Activated CD8-positive, alpha-beta memory T cell treated with anti-CD3 and anti-CD28 coated beads, Interleukin-2, amount 10 ng/mL, durations not matched to agents 7 days and 5 days (primary cell): ENCODE measurements at regions not wholly inside any gene's neighbourhood (a gene's known extent, or its start where the extent isn't known, plus 50 kb on each side); places are given as distances from the start of the nearest gene placed in this dataset.
"Not testable (repeated sequence)": the region's sequence is repeated elsewhere in the genome, so short reads cannot be mapped to it uniquely, and the experiment has no call there.

ENCODE experiments used
- ATAC-seq: fragments of 150-1000 bp; cut with Tn5 transposase; one replicate; pipeline ENCODE4 v1.10.0; 2021; ENCODE audit warnings: moderate library complexity
- CTCF ChIA-PET: fragments of 350-600 bp; sonication (Branson Sonifier 250); formaldehyde crosslinking; loops from one replicate; lab custom pipeline; 2021; ENCODE audit warnings: antibody characterized with exemption; lab: Charles Lee
- DNase-seq: peaks from one replicate; pipeline ENCODE4 v3.0.0-alpha.2; 2020
- H3K27ac Mint-ChIP-seq: one replicate; pipeline ENCODE4 v1.8.0; 2021; ENCODE audit warnings: mild to moderate bottlenecking, mixed read lengths
- H3K27me3 Mint-ChIP-seq: one replicate; pipeline ENCODE4 v1.8.0; 2021; ENCODE audit warnings: mixed read lengths
- H3K36me3 Mint-ChIP-seq: one replicate; pipeline ENCODE4 v1.8.0; 2021; ENCODE audit warnings: mild to moderate bottlenecking, mixed read lengths
- H3K4me1 Mint-ChIP-seq: one replicate; pipeline ENCODE4 v1.8.0; 2021; ENCODE audit warnings: mixed read lengths
- H3K4me3 Mint-ChIP-seq: one replicate; pipeline ENCODE4 v1.8.0; 2021; ENCODE audit warnings: mild to moderate bottlenecking, moderate library complexity, mixed read lengths
- H3K9me3 Mint-ChIP-seq: one replicate; pipeline ENCODE4 v1.8.0; 2022; ENCODE audit warnings: low read depth, mixed read lengths

- H3K4me3 Mint-ChIP-seq, DNase-seq, H3K27me3 Mint-ChIP-seq, H3K27ac Mint-ChIP-seq, CTCF ChIA-PET, ATAC-seq, H3K9me3 Mint-ChIP-seq, H3K4me1 Mint-ChIP-seq, H3K36me3 Mint-ChIP-seq: not testable (repeated sequence)
These were observed 188.7 kb downstream of the BCL2L11 start for GRCh38 chr2:111309231-111310075.

GRCh38 chr2:111310395-111310794 is 189.7 kb downstream of the BCL2L11 start:
- H3K4me1 Mint-ChIP-seq, H3K27me3 Mint-ChIP-seq, H3K4me3 Mint-ChIP-seq, ATAC-seq, H3K36me3 Mint-ChIP-seq, DNase-seq, CTCF ChIA-PET, H3K27ac Mint-ChIP-seq, H3K9me3 Mint-ChIP-seq: not testable (repeated sequence)

GRCh38 chr2:111311568-111311967 is 190.9 kb downstream of the BCL2L11 start:
- H3K27me3 Mint-ChIP-seq, H3K4me1 Mint-ChIP-seq, ATAC-seq, DNase-seq, H3K9me3 Mint-ChIP-seq, CTCF ChIA-PET, H3K36me3 Mint-ChIP-seq, H3K4me3 Mint-ChIP-seq, H3K27ac Mint-ChIP-seq: not testable (repeated sequence)

GRCh38 chr2:111312897-111313607 is 192.3 kb downstream of the BCL2L11 start:
- H3K27ac Mint-ChIP-seq, ATAC-seq, H3K36me3 Mint-ChIP-seq, H3K4me1 Mint-ChIP-seq, H3K27me3 Mint-ChIP-seq, DNase-seq, H3K4me3 Mint-ChIP-seq, CTCF ChIA-PET, H3K9me3 Mint-ChIP-seq: not testable (repeated sequence)

GRCh38 chr2:111313711-111314110 is 193.0 kb downstream of the BCL2L11 start:
- H3K4me1 Mint-ChIP-seq, CTCF ChIA-PET, H3K4me3 Mint-ChIP-seq, H3K27me3 Mint-ChIP-seq, H3K27ac Mint-ChIP-seq, H3K9me3 Mint-ChIP-seq, ATAC-seq, H3K36me3 Mint-ChIP-seq, DNase-seq: not testable (repeated sequence)

GRCh38 chr2:111315188-111315917 is 194.6 kb downstream of the BCL2L11 start:
- DNase-seq, CTCF ChIA-PET, H3K36me3 Mint-ChIP-seq, H3K27ac Mint-ChIP-seq, H3K9me3 Mint-ChIP-seq, H3K4me3 Mint-ChIP-seq, H3K27me3 Mint-ChIP-seq: not testable (repeated sequence)
- peak; percentile 56 for ATAC-seq
- H3K4me1 Mint-ChIP-seq: peaks cover 11% of the 10 kb centered on the region

GRCh38 chr2:111316221-111316741 is 195.6 kb downstream of the BCL2L11 start:
- H3K36me3 Mint-ChIP-seq, H3K27me3 Mint-ChIP-seq, DNase-seq, H3K9me3 Mint-ChIP-seq, H3K27ac Mint-ChIP-seq, CTCF ChIA-PET, H3K4me3 Mint-ChIP-seq: not testable (repeated sequence)
- H3K4me1 Mint-ChIP-seq: peaks cover 12% of the 10 kb centered on the region
- peak; percentile 46 for ATAC-seq

GRCh38 chr2:111316881-111317549 is 196.3 kb downstream of the BCL2L11 start:
- H3K27ac Mint-ChIP-seq, DNase-seq, H3K36me3 Mint-ChIP-seq, H3K9me3 Mint-ChIP-seq, H3K4me3 Mint-ChIP-seq, H3K27me3 Mint-ChIP-seq, CTCF ChIA-PET: not testable (repeated sequence)
- H3K4me1 Mint-ChIP-seq: peaks cover 12% of the 10 kb centered on the region
- ATAC-seq: peak; percentile 24

- peak; percentile 31 for ATAC-seq
- H3K9me3 Mint-ChIP-seq, H3K27me3 Mint-ChIP-seq, H3K4me3 Mint-ChIP-seq, CTCF ChIA-PET, H3K27ac Mint-ChIP-seq, DNase-seq, H3K36me3 Mint-ChIP-seq: not testable (repeated sequence)
- H3K4me1 Mint-ChIP-seq: peaks cover 12% of the 10 kb centered on the region
These were observed 198.8 kb downstream of the BCL2L11 start for GRCh38 chr2:111319552-111319951.

- CTCF ChIA-PET: not testable (repeated sequence)
These were observed 199.6 kb downstream of the BCL2L11 start for GRCh38 chr2:111320264-111320663.

GRCh38 chr2:111320965-111321364 is 200.3 kb downstream of the BCL2L11 start:
- H3K27ac Mint-ChIP-seq, H3K36me3 Mint-ChIP-seq, H3K9me3 Mint-ChIP-seq, CTCF ChIA-PET, H3K4me3 Mint-ChIP-seq, H3K27me3 Mint-ChIP-seq, DNase-seq: not testable (repeated sequence)
- peak; percentile 53 for ATAC-seq
- peaks cover 12% of the 10 kb centered on the region for H3K4me1 Mint-ChIP-seq

More at GRCh38 chr2:111320264-111320663, 199.6 kb downstream of the BCL2L11 start:
- not testable (repeated sequence) for H3K36me3 Mint-ChIP-seq, H3K27me3 Mint-ChIP-seq, H3K4me3 Mint-ChIP-seq, ATAC-seq, H3K27ac Mint-ChIP-seq, DNase-seq, H3K9me3 Mint-ChIP-seq
- H3K4me1 Mint-ChIP-seq: peaks cover 12% of the 10 kb centered on the region

GRCh38 chr2:111323384-111323783 is 202.7 kb downstream of the BCL2L11 start:
- ATAC-seq, H3K4me1 Mint-ChIP-seq, CTCF ChIA-PET, H3K27me3 Mint-ChIP-seq, H3K27ac Mint-ChIP-seq, H3K9me3 Mint-ChIP-seq, H3K4me3 Mint-ChIP-seq, DNase-seq, H3K36me3 Mint-ChIP-seq: not testable (repeated sequence)

- H3K9me3 Mint-ChIP-seq, H3K4me1 Mint-ChIP-seq, ATAC-seq, H3K27ac Mint-ChIP-seq, H3K36me3 Mint-ChIP-seq, H3K4me3 Mint-ChIP-seq, H3K27me3 Mint-ChIP-seq, CTCF ChIA-PET, DNase-seq: not testable (repeated sequence)
These were observed 207.0 kb downstream of the BCL2L11 start for GRCh38 chr2:111327726-111328125.
